MM.1S (cell line): ENCODE measurements at regions not wholly inside any gene's neighbourhood (a gene's known extent, or its start where the extent isn't known, plus 50 kb on each side); places are given as distances from the start of the nearest gene placed in this dataset.

Experiments used
- DNase-seq: peaks from one replicate; pipeline ENCODE4 v3.0.0-alpha.2; 2015
- H2AFZ ChIP-seq: fragments of 300-600 bp; sonication (generic); 2 replicates; pipeline ENCODE4 v1.6.0; 2016; ENCODE audit warnings: antibody characterized with exemption, low read length
- H3F3A ChIP-seq: fragments of 300-600 bp; sonication (generic); 2 replicates; pipeline ENCODE4 v1.6.1; 2016; ENCODE audit warnings: mild to moderate bottlenecking, antibody characterized with exemption, low read length, moderate library complexity, mixed read lengths; ENCODE audit not compliant: insufficient read depth
- H3K27ac ChIP-seq: fragments of 300-600 bp; sonication (generic); 2 replicates; pipeline ENCODE4 v1.5.1; 2016; ENCODE audit warnings: mild to moderate bottlenecking, low read length
- H3K27me3 ChIP-seq: fragments of 300-600 bp; sonication (generic); replicated peaks from 2 replicates; pipeline ENCODE4 v1.6.0; 2016; ENCODE audit warnings: low read length; ENCODE audit not compliant: insufficient read depth
- H3K36me3 ChIP-seq: fragments of 300-600 bp; sonication (generic); replicated peaks from 2 replicates; pipeline ENCODE4 v1.6.1; 2016; ENCODE audit warnings: mild to moderate bottlenecking, low read length, mixed read lengths; ENCODE audit not compliant: insufficient read depth
- H3K4me1 ChIP-seq: fragments of 300-600 bp; sonication (generic); 2 replicates; pipeline ENCODE4 v1.6.1; 2016; ENCODE audit warnings: low read length, mixed read lengths
- H3K4me2 ChIP-seq: fragments of 300-600 bp; sonication (generic); 2 replicates; pipeline ENCODE4 v1.6.0; 2016; ENCODE audit warnings: low read depth, low read length
- H3K4me3 ChIP-seq: fragments of 300-600 bp; sonication (generic); 2 replicates; pipeline ENCODE4 v1.5.1; 2016; ENCODE audit warnings: low read length, mixed read lengths
- H3K79me2 ChIP-seq: fragments of 300-600 bp; sonication (generic); 2 replicates; pipeline ENCODE4 v1.6.1; 2016; ENCODE audit warnings: mixed run types, low read length, mixed read lengths
- H3K9ac ChIP-seq: fragments of 300-600 bp; sonication (generic); 2 replicates; pipeline ENCODE4 v1.6.1; 2016; ENCODE audit warnings: low read length, mixed read lengths
- H3K9me2 ChIP-seq: fragments of 300-600 bp; sonication (generic); replicated peaks from 2 replicates; pipeline ENCODE4 v1.6.1; 2016; ENCODE audit warnings: mild to moderate bottlenecking, low read length, mixed read lengths; ENCODE audit not compliant: insufficient read depth
- H3K9me3 ChIP-seq: fragments of 300-600 bp; sonication (generic); replicated peaks from 2 replicates; pipeline ENCODE4 v1.6.1; 2016; ENCODE audit warnings: mild to moderate bottlenecking, low read length, mixed read lengths; ENCODE audit not compliant: insufficient read depth
- H4K20me1 ChIP-seq: fragments of 300-600 bp; sonication (generic); 2 replicates; pipeline ENCODE4 v1.6.1; 2016; ENCODE audit warnings: mild to moderate bottlenecking, low read length, moderate library complexity, mixed read lengths; ENCODE audit not compliant: insufficient read depth
- CTCF ChIP-seq: fragments of 300-600 bp; sonication (generic); IDR thresholded peaks from 2 replicates; pipeline ENCODE4 v1.5.1; 2016; ENCODE audit warnings: antibody characterized with exemption, low read length, mixed read lengths
- EZH2 ChIP-seq: fragments of 300-600 bp; sonication (generic); optimal IDR thresholded peaks from 2 replicates; pipeline ENCODE3; 2017; ENCODE audit warnings: low read depth, mild to moderate bottlenecking, antibody characterized with exemption, low read length, mixed read lengths
- EZH2phosphoT487 ChIP-seq: fragments of 300-600 bp; sonication (generic); IDR thresholded peaks from 2 replicates; pipeline ENCODE4 v1.6.1; 2018; ENCODE audit warnings: antibody characterized with exemption, low read length

- Histone ChIP-seq H3K4me1 (no peaks in the 10 kb centered on the region), H2AFZ (no peak overlapping the region), H3K79me2 (no peaks in the 10 kb centered on the region), H3K4me3 (no peak overlapping the region), H3K9ac (no peak overlapping the region), H3K4me2 (no peak overlapping the region), H3K36me3 (no peaks in the 10 kb centered on the region), H3K27me3 (no peaks in the 10 kb centered on the region), H3F3A (no peaks in the 10 kb centered on the region), H3K27ac (no peak overlapping the region), H4K20me1 (no peaks in the 10 kb centered on the region), H3K9me3 (no peaks in the 10 kb centered on the region), H3K9me2 (no peaks in the 10 kb centered on the region)
- no peak for DNase-seq
- no peak for TF ChIP-seq CTCF
- TF ChIP-seq EZH2phosphoT487, result no peak
- no peak for TF ChIP-seq EZH2
Measured at GRCh38 chr17:71668807-71669206, 452.0 kb upstream of the SOX9 start.

GRCh38 chr17:71677439-71677838, 443.4 kb upstream of the SOX9 start:
- no peaks in the 10 kb centered on the region for H3K36me3 ChIP-seq
- no peaks in the 10 kb centered on the region for H3K9me3 ChIP-seq
- H3K4me1 ChIP-seq, result no peaks in the 10 kb centered on the region
- H3K9ac ChIP-seq, result no peak overlapping the region
- H3F3A ChIP-seq, result no peaks in the 10 kb centered on the region
- DNase-seq, result no peak
- H3K27me3 ChIP-seq, result no peaks in the 10 kb centered on the region
- TF ChIP-seq EZH2 (no peak), EZH2phosphoT487 (no peak), CTCF (no peak)
- no peak overlapping the region for H3K27ac ChIP-seq
- H3K4me3 ChIP-seq, result no peak overlapping the region
- H4K20me1 ChIP-seq, result no peaks in the 10 kb centered on the region
- no peaks in the 10 kb centered on the region for H3K9me2 ChIP-seq
- H3K79me2 ChIP-seq, result no peaks in the 10 kb centered on the region
- no peak overlapping the region for H2AFZ ChIP-seq
- no peak overlapping the region for H3K4me2 ChIP-seq

- Histone ChIP-seq H3K4me3 (no peak overlapping the region), H3K9me2 (no peaks in the 10 kb centered on the region), H3K9ac (no peak overlapping the region), H3K27ac (no peak overlapping the region), H3F3A (no peaks in the 10 kb centered on the region), H3K4me1 (no peaks in the 10 kb centered on the region), H3K27me3 (no peaks in the 10 kb centered on the region), H3K9me3 (no peaks in the 10 kb centered on the region), H4K20me1 (no peaks in the 10 kb centered on the region), H3K4me2 (no peak overlapping the region), H2AFZ (no peak overlapping the region), H3K79me2 (no peaks in the 10 kb centered on the region), H3K36me3 (no peaks in the 10 kb centered on the region)
- no peak for DNase-seq
- TF ChIP-seq CTCF, result no peak
- no peak for TF ChIP-seq EZH2phosphoT487
- no peak for TF ChIP-seq EZH2
Measured at GRCh38 chr17:71679832-71680231, 441.0 kb upstream of the SOX9 start.
